HG03066 (cell line): ENCODE measurements at regions not wholly inside any gene's neighbourhood (a gene's known extent, or its start where the extent isn't known, plus 50 kb on each side); places are given as distances from the start of the nearest gene placed in this dataset.
"Not testable (repeated sequence)": the region's sequence is repeated elsewhere in the genome, so short reads cannot be mapped to it uniquely, and the experiment has no call there.

Source experiments
- ATAC-seq: cut with Tn5 transposase; IDR thresholded peaks from one replicate; pipeline ENCODE4 v1.9.1; 2021; ENCODE audit warnings: low read depth; ENCODE audit not compliant: unreplicated experiment

- no peak for ATAC-seq
These were observed 150.5 kb downstream of the UNC5CL start for GRCh38 chr6:40888456-40888990.

GRCh38 chr6:40887792-40888340, 151.2 kb downstream of the UNC5CL start:
- ATAC-seq = no peak

- ATAC-seq = no peak
These were observed 151.8 kb downstream of the UNC5CL start for GRCh38 chr6:40887079-40887791.

- ATAC-seq = no peak
These were observed 153.8 kb downstream of the UNC5CL start for GRCh38 chr6:40885139-40885774.

- ATAC-seq = no peak
These were observed 156.6 kb downstream of the UNC5CL start for GRCh38 chr6:40882323-40882997.

- no peak for ATAC-seq
These were observed 157.5 kb downstream of the UNC5CL start for GRCh38 chr6:40881501-40881900.

- no peak for ATAC-seq
These were observed 158.1 kb downstream of the UNC5CL start for GRCh38 chr6:40880906-40881305.

GRCh38 chr6:40879169-40879568, 159.9 kb downstream of the UNC5CL start:
- ATAC-seq = no peak

GRCh38 chr6:40877362-40877761, 161.7 kb downstream of the UNC5CL start:
- no peak for ATAC-seq

GRCh38 chr6:40876336-40876735, 162.7 kb downstream of the UNC5CL start:
- ATAC-seq = no peak

- no peak for ATAC-seq
These were observed 164.5 kb downstream of the UNC5CL start for GRCh38 chr6:40874495-40874894.

- ATAC-seq = no peak
These were observed 167.6 kb downstream of the UNC5CL start for GRCh38 chr6:40871424-40871823.

- ATAC-seq = not testable (repeated sequence)
These were observed 170.7 kb downstream of the UNC5CL start for GRCh38 chr6:40868089-40868865.

- ATAC-seq = not testable (repeated sequence)
These were observed 171.5 kb downstream of the UNC5CL start for GRCh38 chr6:40867527-40867926.

GRCh38 chr6:40865259-40865658, 173.8 kb downstream of the UNC5CL start:
- ATAC-seq = not testable (repeated sequence)

GRCh38 chr6:40860443-40860842, 178.6 kb downstream of the UNC5CL start:
- no peak for ATAC-seq

- no peak for ATAC-seq
These were observed 182.8 kb downstream of the UNC5CL start for GRCh38 chr6:40856271-40856670.

- no peak for ATAC-seq
These were observed 183.7 kb downstream of the UNC5CL start for GRCh38 chr6:40855168-40855880.

- no peak for ATAC-seq
These were observed 184.4 kb downstream of the UNC5CL start for GRCh38 chr6:40854592-40854991.
